ENCODE measurements at regions not wholly inside any gene's neighbourhood (a gene's known extent, or its start where the extent isn't known, plus 50 kb on each side); places are given as distances from the start of the nearest gene placed in this dataset.
"Not testable (repeated sequence)": the region's sequence is repeated elsewhere in the genome, so short reads cannot be mapped to it uniquely, and the experiment has no call there.

DNA sequence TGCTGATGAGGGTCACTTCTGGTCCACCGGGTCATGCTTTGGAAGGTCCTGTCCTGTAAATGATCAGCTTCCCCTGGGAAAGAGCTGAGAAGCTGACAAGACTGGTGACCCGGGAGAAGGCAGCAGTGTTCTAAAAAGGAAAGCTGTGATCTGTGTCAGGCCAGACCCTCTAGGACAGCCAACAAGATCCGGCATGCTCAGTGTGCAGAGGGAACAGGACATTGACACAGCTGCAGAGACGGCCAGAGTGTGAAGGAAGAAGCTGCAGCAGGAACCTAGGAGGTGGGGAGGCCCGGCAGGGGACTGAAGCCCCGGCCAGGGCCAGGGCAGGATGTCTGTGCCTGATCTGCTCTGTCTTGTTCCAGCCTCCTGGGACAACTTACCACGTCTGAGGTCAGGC, 372.7 kb upstream of the ID2 start:
- DNase-seq: no peak

DNA sequence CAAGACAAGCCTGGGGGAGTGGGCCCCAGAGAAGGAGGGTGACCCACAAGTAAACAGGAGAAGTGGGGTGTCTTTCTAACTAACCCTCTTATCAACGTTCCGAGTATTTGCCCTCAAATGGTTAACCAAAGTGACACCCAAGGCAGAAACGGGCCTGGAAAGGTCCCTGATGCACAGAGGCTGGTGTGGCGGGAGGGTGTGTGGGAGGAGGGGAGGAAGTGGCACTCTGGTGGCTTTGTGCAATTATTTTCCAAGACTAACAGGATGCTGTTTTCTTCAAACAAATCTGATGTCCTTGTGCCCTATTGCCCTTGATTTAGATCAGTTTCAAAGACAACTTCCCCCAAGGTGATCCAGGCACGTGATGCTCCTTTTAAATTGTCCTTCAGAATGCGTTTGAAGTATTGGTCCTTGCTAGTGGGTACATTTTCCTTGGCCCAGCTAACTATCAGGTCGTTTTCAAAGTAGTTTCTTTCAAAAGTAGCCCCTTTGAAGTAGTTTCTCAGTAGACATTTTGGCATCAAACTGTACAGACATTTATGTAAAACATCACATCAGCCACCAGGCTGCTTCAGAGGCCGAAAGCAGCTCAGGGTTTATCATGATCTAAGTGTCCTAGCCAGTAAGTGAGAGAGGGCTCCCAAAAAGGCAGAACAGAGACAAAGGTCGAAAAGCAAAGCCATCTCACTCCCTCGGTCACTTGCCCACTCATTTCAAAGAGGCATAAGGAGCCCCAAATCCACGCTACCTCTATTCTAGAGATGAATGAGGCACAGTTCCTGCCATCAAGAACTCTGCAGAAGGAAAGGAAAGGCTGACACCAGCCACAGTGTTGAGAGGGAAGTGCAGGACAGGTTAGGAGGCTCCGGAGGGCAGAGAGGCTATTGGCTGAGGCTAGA, 371.1 kb upstream of the ID2 start:
- no peak for DNase-seq

DNA sequence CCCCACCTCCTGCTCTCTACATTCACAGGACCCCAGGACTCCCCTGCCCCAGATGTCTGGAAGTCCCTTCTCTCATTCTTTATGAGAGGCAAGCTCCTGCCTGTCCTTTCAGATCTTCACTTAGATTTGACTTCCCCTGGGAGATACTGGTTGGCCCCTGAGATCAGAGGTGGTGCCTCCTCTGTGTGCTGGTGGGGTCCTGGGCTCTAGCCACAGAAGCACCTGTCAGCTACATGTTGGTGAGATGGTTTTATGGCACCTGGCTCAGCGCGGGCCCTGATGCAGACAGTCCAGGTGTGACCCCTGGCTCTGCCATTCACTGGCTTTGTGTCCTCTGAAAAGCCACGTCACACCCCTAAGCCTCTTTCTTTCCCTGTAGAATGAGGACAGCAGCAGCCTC, 369.6 kb upstream of the ID2 start:
- no peak for DNase-seq

DNA sequence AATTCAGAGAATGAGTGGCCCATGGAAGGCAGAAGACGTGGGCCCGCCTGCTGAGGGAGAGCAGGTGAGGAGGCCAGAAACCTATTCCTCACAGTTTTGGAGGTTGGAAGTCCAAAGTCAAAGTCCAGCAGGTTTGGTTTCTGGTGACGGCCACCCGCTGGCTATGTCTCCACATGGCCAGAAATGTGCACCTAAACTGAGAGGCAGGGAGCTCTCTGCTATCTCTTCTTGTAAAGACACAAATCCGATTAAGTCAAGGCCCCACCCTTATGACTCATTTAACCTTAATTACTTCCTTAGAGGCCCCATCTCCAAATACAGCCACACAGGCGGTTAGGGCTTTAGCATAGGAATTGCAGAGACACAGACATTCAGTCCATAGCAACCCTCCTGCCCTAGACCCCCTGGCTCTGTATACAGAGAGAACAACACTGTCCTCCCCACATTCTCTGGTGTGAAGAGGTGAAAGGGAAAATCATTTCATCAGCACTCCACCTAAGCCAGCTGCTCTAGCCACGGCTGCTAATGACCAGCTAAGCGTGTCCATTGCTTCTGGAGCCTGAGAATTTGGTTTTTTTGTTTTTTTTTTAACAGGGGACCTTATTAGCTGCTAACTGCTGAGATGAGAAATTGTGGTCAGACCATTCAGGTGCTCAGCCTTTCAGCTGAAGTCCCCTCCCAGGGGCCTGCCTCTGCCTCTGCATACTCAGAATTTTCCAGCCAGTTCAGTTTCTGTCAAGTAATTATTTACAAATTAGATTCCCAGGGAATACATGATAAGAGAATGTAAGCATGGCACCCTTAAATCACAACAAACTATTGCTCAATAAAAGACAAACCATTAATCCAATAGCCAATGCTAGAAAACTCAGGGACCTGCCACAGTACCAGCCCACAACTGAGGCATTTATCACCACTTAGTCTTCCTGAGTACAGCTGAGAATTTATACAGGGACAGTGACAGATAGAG, 368.7 kb upstream of the ID2 start:
- DNase-seq: no peak

DNA sequence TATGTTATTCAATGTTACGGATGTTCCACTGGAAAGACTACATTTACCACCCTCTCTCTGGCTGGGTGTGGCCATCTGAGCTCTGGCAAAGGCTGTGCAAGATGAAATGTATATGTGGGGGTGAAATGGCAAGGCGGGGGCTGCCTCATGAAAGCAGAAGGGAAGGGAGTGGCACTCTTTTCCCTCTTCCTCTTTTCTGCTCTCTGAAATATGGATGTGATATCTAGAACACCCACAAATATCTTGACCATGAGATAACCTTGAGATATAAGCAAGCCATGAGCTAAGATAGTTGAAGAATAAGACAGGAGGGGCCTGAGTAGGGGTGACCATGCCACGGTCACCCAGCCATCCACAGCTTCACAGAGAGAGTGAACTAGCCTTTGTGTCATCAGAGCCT, 367.8 kb upstream of the ID2 start:
- no peak for DNase-seq

DNA sequence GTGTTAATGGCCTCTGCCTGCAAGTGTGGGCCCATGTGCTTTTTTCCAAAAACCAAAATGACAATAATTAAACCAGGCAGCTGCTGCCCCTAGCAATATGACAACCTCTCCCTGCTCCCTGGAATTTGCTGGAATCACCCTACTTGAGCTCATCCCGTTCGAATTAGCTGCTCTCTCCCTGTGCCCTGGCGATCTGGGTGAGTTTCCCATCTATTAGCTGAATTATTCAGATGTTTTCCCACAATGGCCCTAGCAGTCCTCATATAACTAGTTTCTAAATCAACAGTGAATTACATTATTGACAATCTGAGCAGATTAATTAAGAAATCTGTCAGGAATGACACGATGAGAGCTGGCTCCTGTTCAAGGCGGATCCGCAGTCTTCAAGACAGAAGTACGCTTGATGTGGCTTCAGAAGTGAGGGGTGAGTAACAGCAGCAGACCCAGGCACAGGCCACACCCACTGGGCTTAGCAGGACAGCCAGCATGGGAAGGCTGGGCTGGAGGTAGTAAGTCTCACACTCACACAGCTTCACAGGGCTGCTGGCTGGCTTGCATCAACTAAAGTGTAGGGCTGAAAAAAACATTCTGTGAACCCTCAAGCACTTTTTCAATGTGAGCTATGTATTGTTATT, 366.2 kb upstream of the ID2 start:
- DNase-seq: no peak

GRCh38 chr2:8316356-8316755, 365.5 kb upstream of the ID2 start:
- no peak for DNase-seq

DNA sequence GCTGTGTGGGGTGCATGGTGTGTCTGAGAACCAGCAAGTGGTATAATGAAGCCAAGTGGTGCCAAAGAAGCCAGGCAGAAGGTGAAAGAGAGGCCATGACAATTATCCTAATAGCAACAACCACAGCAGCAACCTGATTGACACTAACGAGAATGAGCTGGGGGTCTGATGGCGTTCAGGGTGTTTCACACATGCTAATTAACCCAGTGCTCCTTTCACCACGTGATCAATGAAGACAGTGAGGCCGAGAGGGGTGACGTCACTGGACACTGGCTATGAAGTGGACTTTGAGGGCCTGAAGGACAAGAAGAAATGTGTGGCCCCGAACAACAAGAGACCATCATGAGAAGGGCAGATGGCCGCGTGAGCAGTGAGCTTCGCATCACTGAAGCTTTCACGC, 364.4 kb upstream of the ID2 start:
- DNase-seq: no peak

DNA sequence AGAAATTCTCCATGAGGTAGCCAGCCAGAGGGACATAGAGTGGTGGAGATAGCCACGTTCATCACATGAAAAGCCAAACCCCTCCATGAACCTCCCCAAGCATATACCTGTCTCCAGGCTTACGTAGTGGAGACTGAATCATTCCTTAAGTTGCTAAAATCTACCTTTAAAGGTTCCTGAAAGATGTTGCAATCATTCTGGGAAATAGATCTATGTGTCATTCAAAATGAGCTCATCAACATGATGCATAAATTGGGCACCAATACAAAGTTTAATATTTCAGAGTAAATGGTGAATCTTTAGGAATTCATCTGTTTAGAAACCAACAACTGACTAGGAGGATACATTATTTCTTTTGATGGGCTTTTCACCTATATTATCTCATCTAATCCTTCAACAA, 362.6 kb upstream of the ID2 start:
- no peak for DNase-seq

DNA sequence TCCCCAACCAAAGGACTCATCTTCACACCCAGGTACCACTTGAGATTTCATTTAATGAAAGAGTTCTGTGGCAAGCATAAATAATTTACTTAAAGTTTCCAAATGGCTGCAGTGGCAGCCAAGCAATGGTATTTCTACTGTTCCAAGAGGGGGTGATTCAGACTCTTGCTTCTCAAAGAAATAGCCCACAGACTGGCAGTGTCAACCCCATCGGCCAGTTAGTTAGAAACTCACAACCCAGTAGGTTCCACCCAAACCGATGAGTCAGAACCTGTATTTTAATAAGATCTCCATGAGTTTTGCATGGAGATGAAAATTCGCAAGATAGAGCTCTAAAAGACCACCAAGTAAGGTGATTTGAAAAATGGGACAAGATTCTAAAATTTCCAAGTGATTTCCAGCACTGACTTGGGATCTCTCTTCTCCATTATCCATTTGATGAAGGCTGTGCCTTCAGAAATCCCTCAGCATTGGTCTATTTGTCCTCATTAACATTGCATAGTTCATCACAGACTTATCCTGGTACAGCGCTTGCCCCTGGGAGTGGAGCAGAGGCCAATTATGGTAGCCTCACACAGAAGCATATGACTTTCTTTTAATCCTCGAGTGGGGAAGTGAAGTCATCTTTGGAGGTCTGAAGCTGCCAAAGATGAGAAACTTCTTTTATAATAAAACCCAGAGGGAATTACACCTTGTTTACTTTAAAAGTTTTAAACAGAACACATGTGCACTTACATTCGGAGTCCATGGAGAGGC, 361.4 kb upstream of the ID2 start:
- no peak for DNase-seq

DNA sequence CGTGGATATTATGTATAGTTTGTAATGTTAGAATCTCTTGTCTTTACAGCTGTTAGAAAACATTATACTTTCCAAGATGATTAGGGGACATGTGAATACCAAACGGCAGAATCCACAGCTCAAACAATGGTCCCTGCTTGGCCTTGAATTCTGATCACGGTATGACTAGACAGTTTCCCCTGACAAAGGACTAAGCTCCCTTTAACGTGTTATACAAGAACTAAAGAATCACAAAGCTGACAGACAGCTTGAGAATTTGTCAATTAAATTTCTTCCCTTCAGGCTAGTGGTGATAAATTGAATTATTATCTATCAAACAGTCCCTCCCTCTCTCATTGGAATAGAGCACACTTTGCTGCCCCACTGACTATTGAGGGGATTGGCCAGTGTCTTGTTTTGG, 359.2 kb upstream of the ID2 start:
- no peak for DNase-seq

DNA sequence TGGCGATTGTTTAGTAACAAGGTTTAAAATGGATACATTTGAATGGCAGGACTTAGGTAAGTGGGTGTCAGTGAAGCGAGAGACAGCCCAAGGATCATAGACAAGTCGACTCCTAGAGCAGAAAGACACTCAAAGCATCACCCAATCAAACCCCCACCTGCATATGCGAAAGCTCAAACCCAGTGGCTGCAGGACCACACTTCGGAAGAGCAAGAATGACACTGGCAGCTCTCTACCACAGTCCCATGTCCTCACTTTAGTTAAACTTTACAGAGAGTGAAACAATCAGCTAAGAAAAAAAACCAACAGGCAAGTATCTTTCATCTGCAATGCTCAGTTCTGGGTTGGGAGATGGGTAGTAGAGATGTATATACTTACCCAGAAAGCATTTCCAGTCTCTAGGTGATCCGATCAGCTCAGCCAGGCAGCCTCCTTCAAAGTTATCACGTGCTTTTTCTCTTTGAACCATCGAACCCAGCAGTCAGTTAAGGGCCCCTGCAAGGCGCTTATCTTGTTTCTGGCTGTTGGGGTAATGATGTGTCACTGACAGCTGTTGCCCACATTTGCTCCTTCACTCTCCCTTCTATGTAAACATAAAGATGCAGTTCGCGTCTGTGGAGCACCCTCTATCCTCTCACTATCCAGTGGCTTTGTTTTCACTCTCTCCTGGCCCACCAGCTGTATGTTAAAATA, 357.5 kb upstream of the ID2 start:
- DNase-seq: no peak

- no peak for DNase-seq
Observed at GRCh38 chr2:8324901-8325300, 357.0 kb upstream of the ID2 start.

DNA sequence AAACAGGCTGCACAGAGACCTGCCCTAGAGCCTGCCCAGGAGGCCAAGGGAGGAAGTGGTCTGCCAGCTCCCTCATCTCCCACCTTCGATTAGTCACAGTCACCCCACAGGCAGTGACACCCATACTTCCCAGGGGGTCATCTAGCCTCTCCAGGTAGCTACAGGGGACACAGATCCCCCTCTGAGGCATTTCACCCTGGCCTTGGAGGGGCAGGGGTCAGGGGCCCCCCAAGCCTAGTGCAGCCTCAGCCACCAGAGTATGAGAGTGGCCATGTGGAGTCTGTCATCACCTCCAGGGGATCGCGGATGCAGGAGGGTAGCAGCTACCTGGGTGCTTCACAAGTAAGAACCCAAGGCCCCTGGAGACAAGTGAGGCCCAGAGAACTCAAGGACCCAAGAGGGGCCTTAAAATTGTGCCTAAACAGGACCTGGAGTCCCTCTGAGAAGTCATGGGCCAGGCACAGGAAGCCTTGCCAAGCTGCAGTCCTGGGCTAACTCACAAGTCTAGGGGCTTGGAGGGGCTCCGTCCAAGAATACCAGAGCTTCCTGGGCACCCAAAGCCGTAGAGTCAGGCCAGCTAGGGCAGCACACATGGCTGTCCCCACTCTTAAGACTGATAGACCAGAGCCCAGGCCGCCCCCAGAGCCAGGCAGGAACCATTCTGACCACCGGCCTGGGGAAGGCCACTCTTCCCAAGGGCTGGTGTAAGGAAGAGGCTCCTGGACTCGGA, 354.3 kb upstream of the ID2 start:
- DNase-seq: no peak

- no peak for DNase-seq
Observed at GRCh38 chr2:8328217-8328616, 353.6 kb upstream of the ID2 start.

GRCh38 chr2:8329660-8330622, 351.9 kb upstream of the ID2 start:
- DNase-seq: no peak

GRCh38 chr2:8331068-8331467, 350.8 kb upstream of the ID2 start:
- DNase-seq: no peak

DNA sequence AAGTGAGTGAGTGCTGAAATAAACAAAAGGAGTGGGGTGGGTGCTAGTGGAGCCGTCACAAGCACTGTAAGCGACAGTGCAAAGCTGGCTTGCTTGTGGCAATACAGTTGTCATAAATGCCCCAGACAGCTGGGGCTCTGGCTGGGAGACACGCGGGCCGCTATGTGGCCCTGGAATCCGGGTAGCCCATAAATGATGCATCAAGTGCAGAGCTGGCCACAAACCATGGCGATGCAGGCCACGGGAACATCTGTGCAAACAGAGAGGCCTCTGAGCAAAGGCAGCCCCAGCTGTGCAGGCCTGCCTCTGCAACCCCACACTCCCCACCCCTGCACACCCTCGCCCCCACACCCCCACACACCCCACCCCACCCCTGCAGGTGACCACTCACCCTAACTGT, 349.2 kb upstream of the ID2 start:
- no peak for DNase-seq

DNA sequence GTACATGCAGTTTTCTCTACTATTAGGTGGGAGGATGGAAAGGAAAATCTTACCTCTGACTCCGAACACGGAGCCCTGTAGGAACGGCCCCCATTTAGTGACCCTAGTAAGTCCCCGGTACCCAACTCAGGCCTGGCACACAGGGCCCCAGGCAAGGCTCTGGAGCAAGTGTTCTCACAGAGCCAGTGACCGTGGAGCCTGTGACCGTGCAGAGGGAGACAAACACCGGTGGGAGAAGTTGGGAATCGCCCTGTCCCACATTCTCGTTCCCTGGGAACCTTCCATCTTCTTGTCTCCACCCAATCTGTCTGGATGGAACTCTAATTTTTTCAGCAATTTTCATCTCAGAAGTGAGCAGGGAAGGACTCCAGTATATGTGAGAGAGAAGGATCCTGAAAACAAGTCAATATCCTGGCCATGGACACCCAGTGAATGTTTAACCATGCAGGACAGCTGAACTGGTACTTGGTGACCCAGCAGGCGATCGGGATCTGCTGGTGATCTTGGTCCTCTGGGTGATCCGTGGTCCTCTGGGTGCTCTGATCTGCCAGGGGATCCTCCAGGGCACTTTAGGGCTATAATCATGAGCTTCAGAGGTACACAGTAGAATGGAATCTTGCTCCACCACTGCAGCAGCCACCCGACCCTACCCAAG, 348.6 kb upstream of the ID2 start:
- no peak for DNase-seq

DNA sequence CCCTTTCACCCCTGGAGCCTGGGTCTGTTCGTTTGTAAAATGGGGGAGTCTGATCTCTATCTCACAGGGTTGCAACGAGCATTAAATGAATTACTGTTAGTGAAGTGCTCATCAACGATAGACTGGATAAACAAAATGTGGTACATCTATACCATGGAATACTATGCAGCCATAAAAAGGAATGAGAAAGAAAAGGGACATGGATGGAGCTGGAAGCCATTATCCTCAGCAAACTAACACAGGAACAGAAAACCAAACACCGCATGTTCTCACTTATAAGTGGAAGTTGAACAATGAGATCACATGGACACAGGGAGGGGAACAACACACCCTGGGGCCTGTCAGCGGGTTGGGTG, 348.0 kb upstream of the ID2 start:
- not testable (repeated sequence) for DNase-seq

Measured in activated gamma-delta T cell (primary cell).